Keratinocyte (primary cell): ENCODE measurements at regions not wholly inside any gene's neighbourhood (a gene's known extent, or its start where the extent isn't known, plus 50 kb on each side); places are given as distances from the start of the nearest gene placed in this dataset.

Source experiments
- DNase-seq: peaks from one replicate; pipeline ENCODE4 v3.0.0-alpha.2; 2011; ENCODE audit warnings: low read depth, missing footprints, low spot score
- FAIRE-seq: peaks from 2 replicates; lab custom pipeline; 2011; peaks lifted over from hg19 to GRCh38; lab: Jason Lieb, UNC
- H2AFZ ChIP-seq: 2 replicates; pipeline ENCODE4 v1.6.0; 2012; ENCODE audit warnings: low read length, control low read depth, inconsistent platforms; ENCODE audit not compliant: control insufficient read depth
- H3K27ac ChIP-seq: 2 replicates; pipeline ENCODE4 v1.5.1; 2011; ENCODE audit warnings: low read length; ENCODE audit not compliant: control insufficient read depth, insufficient read depth
- H3K27me3 ChIP-seq: 3 replicates; pipeline ENCODE4 v1.6.0; 2011; ENCODE audit warnings: low read length; ENCODE audit not compliant: control insufficient read depth, insufficient read depth; ENCODE audit errors: extremely low read depth
- H3K36me3 ChIP-seq, 2 experiments: 2 replicates in 1 of 2; 3 replicates in 1 of 2; pipeline ENCODE4 v1.5.1; 2011; ENCODE audit warnings: low read length in 2 of 2, mild to moderate bottlenecking in 1 of 2; ENCODE audit not compliant: control insufficient read depth in 2 of 2, insufficient read depth in 2 of 2; ENCODE audit errors: extremely low read depth in 1 of 2
- H3K4me1 ChIP-seq: 3 replicates; pipeline ENCODE4 v1.5.1; 2011; ENCODE audit warnings: low read length; ENCODE audit not compliant: control insufficient read depth, insufficient read depth; ENCODE audit errors: extremely low read depth
- H3K4me2 ChIP-seq: 3 replicates; pipeline ENCODE4 v1.6.0; 2011; ENCODE audit warnings: low read depth, low read length; ENCODE audit not compliant: control insufficient read depth, insufficient read depth; ENCODE audit errors: extremely low read depth
- H3K4me3 ChIP-seq, 3 experiments: fragments of 200-600 bp in 1 of 3; sonication (generic) in 1 of 3; 2 replicates in 2 of 3; 3 replicates in 1 of 3; pipeline ENCODE4 v1.5.1; 2011 to 2016; ENCODE audit warnings: low read length in 3 of 3, mild to moderate bottlenecking in 3 of 3, control low read depth in 2 of 3, inconsistent platforms in 1 of 3, low read depth in 1 of 3, mixed read lengths in 1 of 3, mixed run types in 1 of 3, moderate library complexity in 1 of 3; ENCODE audit not compliant: control insufficient read depth in 2 of 3, insufficient read depth in 2 of 3; ENCODE audit errors: extremely low read depth in 1 of 3
- H3K79me2 ChIP-seq: 2 replicates; pipeline ENCODE4 v1.6.0; 2012; ENCODE audit warnings: low read length; ENCODE audit not compliant: control insufficient read depth, insufficient read depth
- H3K9ac ChIP-seq: 3 replicates; pipeline ENCODE4 v1.6.0; 2011; ENCODE audit warnings: low read length; ENCODE audit not compliant: control insufficient read depth, insufficient read depth; ENCODE audit errors: extremely low read depth
- H3K9me1 ChIP-seq: 3 replicates; pipeline ENCODE4 v1.6.0; 2011; ENCODE audit warnings: low read length; ENCODE audit not compliant: control insufficient read depth, insufficient read depth; ENCODE audit errors: extremely low read depth
- H3K9me3 ChIP-seq: 2 replicates; pipeline ENCODE4 v1.5.1; 2012; ENCODE audit warnings: low read depth, low read length; ENCODE audit not compliant: control insufficient read depth
- H4K20me1 ChIP-seq: 3 replicates; pipeline ENCODE4 v1.6.0; 2011; ENCODE audit warnings: low read length; ENCODE audit not compliant: control insufficient read depth, insufficient read depth; ENCODE audit errors: extremely low read depth
- EZH2 ChIP-seq: IDR thresholded peaks from one replicate; pipeline ENCODE4 v1.6.1; 2012; ENCODE audit warnings: inconsistent platforms, mild to moderate bottlenecking, low read length, moderate library complexity
- dilution Hi-C: fragments of 300-500 bp; cut with MboI; formaldehyde crosslinking; loops from one replicate; pipeline ENCODE4 v1.7.0; 2020; ENCODE audit warnings: low sequenced_read_pairs; ENCODE audit not compliant: extremely low pct_ligation_motif_present
- TF ChIP-seq, protein P1 (sequence below), 3 experiments: IDR thresholded peaks in 1 of 3; conservative IDR thresholded peaks in 1 of 3; optimal IDR thresholded peaks in 1 of 3; 2 replicates in 2 of 3; 3 replicates in 1 of 3; pipeline versions ENCODE3 to v1.5.1; 2011; ENCODE audit warnings: low read length in 3 of 3, mild to moderate bottlenecking in 3 of 3, moderate library complexity in 2 of 3, control low read depth in 1 of 3, inconsistent platforms in 1 of 3; ENCODE audit not compliant: insufficient read depth in 2 of 3; ENCODE audit errors: extremely low read depth in 1 of 3

DNA sequence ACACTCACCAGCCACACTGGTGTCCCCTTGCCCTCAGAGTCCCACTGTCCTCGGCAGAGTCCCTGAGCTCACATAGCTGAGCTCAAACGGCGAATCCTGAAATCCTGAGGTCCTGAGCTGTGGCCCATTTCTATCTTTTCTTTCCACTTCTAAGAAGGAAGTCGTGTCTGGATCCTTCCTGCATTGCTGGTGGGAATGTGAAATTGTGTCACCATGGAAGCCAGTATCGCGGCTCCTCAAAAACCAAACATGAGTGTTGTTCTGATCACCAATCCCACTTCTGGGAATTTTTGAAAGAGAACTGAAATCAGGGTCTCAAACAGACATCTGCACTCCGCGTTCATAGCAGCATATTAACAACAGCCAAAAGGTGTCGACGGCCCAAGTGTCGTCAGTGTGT is 244.7 kb downstream of the EIPR1 start:
- dilution Hi-C loops: no loop called here
- H3K79me2 ChIP-seq: no peaks in the 10 kb centered on the region
- no peak overlapping the region for H3K4me3 ChIP-seq
- no peaks in the 10 kb centered on the region for H4K20me1 ChIP-seq
- no peaks in the 10 kb centered on the region for H3K27me3 ChIP-seq
- no peak overlapping the region for H3K9ac ChIP-seq
- DNase-seq (no peak), FAIRE-seq (no peak)
- TF ChIP-seq, protein P1, sequence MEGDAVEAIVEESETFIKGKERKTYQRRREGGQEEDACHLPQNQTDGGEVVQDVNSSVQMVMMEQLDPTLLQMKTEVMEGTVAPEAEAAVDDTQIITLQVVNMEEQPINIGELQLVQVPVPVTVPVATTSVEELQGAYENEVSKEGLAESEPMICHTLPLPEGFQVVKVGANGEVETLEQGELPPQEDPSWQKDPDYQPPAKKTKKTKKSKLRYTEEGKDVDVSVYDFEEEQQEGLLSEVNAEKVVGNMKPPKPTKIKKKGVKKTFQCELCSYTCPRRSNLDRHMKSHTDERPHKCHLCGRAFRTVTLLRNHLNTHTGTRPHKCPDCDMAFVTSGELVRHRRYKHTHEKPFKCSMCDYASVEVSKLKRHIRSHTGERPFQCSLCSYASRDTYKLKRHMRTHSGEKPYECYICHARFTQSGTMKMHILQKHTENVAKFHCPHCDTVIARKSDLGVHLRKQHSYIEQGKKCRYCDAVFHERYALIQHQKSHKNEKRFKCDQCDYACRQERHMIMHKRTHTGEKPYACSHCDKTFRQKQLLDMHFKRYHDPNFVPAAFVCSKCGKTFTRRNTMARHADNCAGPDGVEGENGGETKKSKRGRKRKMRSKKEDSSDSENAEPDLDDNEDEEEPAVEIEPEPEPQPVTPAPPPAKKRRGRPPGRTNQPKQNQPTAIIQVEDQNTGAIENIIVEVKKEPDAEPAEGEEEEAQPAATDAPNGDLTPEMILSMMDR (optimal IDR thresholded peaks at IDR 0.05 in 1 of 3, IDR thresholded peaks at IDR 0.05 in 1 of 3, conservative IDR thresholded peaks at IDR 0.05 in 1 of 3; ENCODE audit: extremely low read depth in 1 of 3, insufficient read depth in 2 of 3, low read length in 3 of 3): no peak
- no peak for TF ChIP-seq EZH2
- no peak overlapping the region for H3K27ac ChIP-seq
- H2AFZ ChIP-seq: no peak overlapping the region
- H3K4me2 ChIP-seq: no peak overlapping the region
- H3K36me3 ChIP-seq: no peaks in the 10 kb centered on the region
- H3K4me1 ChIP-seq: no peaks in the 10 kb centered on the region
- H3K9me3 ChIP-seq: peaks cover 7% of the 10 kb centered on the region
- H3K9me1 ChIP-seq: no peaks in the 10 kb centered on the region

DNA sequence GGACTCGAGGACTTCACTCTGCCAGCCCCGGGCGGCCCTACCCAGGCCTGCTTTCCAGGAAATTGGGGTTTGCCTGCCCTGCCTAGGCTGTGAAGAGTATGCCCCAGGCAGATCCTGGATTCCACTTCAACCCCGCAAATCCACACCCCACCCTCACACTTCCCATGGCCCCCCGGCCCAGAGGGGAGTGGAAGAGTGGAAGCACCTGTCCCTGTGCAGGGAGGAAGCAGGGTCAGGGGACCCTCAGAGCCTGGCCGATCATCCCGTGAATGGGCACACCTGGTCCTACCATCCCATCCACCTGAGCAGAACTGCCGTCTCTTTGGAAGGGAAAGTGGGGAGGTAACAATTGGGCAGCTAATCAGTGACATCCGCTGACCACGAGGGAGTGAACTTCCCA is 245.2 kb downstream of the EIPR1 start:
- H3K27me3 ChIP-seq: no peaks in the 10 kb centered on the region

More for the DNA sequence above, 245.2 kb downstream of the EIPR1 start:
- DNase-seq (no peak), FAIRE-seq (no peak)
- Histone ChIP-seq H4K20me1 (no peaks in the 10 kb centered on the region), H3K79me2 (no peaks in the 10 kb centered on the region), H2AFZ (no peak overlapping the region), H3K4me3 (no peak overlapping the region), H3K9me1 (no peaks in the 10 kb centered on the region), H3K9me3 (peaks cover 3% of the 10 kb centered on the region), H3K4me2 (no peak overlapping the region), H3K36me3 (no peaks in the 10 kb centered on the region), H3K4me1 (no peaks in the 10 kb centered on the region), H3K27ac (no peak overlapping the region), H3K9ac (no peak overlapping the region)
- TF ChIP-seq EZH2: no peak
- TF ChIP-seq, protein P1 (optimal IDR thresholded peaks at IDR 0.05 in 1 of 3, IDR thresholded peaks at IDR 0.05 in 1 of 3, conservative IDR thresholded peaks at IDR 0.05 in 1 of 3; ENCODE audit: extremely low read depth in 1 of 3, insufficient read depth in 2 of 3, low read length in 3 of 3): no peak
- dilution Hi-C loops: no loop called here
